HepG2 (cell line): ENCODE measurements at regions not wholly inside any gene's neighbourhood (a gene's known extent, or its start where the extent isn't known, plus 50 kb on each side); places are given as distances from the start of the nearest gene placed in this dataset.

Experiments
- ATAC-seq: fragments of 200-7000 bp; cut with Tn5 transposase; 3 replicates; pipeline ENCODE4 v1.9.1; 2020; ENCODE audit warnings: mild to moderate bottlenecking, moderate library complexity
- BruUV-seq: library from RNA; stranded (reverse); fragments of 400-500 nt; replicated peaks from 2 replicates; lab custom pipeline; 2021; lab: Mats Ljungman, UMichigan
- CTCF ChIA-PET: fragments of 300-600 bp; formaldehyde crosslinking; extraction: SDS; loops from one replicate; lab custom pipeline; 2021; ENCODE audit warnings: low total read pairs, inconsistent platforms, low intra/inter-chr PET ratio; lab: Yijun Ruan, JAX
- POLR2A ChIA-PET: fragments of 350-600 bp; sonication (Branson Sonifier 250); formaldehyde crosslinking; loops from one replicate; lab custom pipeline; 2020; ENCODE audit warnings: antibody characterized with exemption, inconsistent platforms; lab: Yijun Ruan, JAX
- DNase-seq: peaks from one replicate; pipeline ENCODE4 v3.0.0-alpha.2; 2015; ENCODE audit warnings: low spot score
- FAIRE-seq: peaks from 3 replicates; lab custom pipeline; 2011; peaks lifted over from hg19 to GRCh38; lab: Jason Lieb, UNC
- H2AFZ ChIP-seq: one replicate; pipeline ENCODE4 v1.6.1; 2011; ENCODE audit warnings: low read length, inconsistent platforms
- H3K27ac ChIP-seq: fragments of 300-600 bp; 3 replicates; pipeline ENCODE4 v1.8.0; 2011; ENCODE audit warnings: mixed run types, mild to moderate bottlenecking, mixed read lengths, low read length, inconsistent platforms; ENCODE audit not compliant: insufficient read depth; ENCODE audit errors: extremely low read length
- H3K27me3 ChIP-seq, 2 experiments: fragments of 200-600 bp in 1 of 2; 2 replicates in 1 of 2; 3 replicates in 1 of 2; pipeline versions ENCODE4 v1.6.0 to v1.8.0; 2011; ENCODE audit warnings: low read length in 2 of 2, mild to moderate bottlenecking in 2 of 2, moderate library complexity in 2 of 2, inconsistent platforms in 1 of 2; ENCODE audit not compliant: insufficient read depth in 2 of 2, control insufficient read depth in 1 of 2
- H3K36me3 ChIP-seq, 2 experiments: fragments of 200-600 bp in 1 of 2; replicated peaks in 1 of 2; 2 replicates in 1 of 2; 3 replicates in 1 of 2; pipeline versions ENCODE4 v1.5.1 to v1.8.0; 2011; ENCODE audit warnings: low read length in 2 of 2, inconsistent platforms in 1 of 2; ENCODE audit not compliant: insufficient read depth in 2 of 2, control insufficient read depth in 1 of 2
- H3K4me1 ChIP-seq: 2 replicates; pipeline ENCODE4 v1.5.1; 2012; ENCODE audit warnings: low read length, inconsistent platforms; ENCODE audit not compliant: insufficient read depth
- H3K4me2 ChIP-seq: 2 replicates; pipeline ENCODE4 v1.6.0; 2011; ENCODE audit warnings: low read depth, low read length, inconsistent platforms
- H3K4me3 ChIP-seq, 3 experiments: fragments of 200-600 bp in 1 of 3; sonication (generic), shearing (Covaris generic) in 1 of 3; replicated peaks in 1 of 3; 2 replicates each; pipeline ENCODE4 v1.5.1; 2011 to 2016; ENCODE audit warnings: low read length in 3 of 3, inconsistent platforms in 2 of 3, low read depth in 2 of 3, mild to moderate bottlenecking in 2 of 3, control low read depth in 1 of 3, mixed read lengths in 1 of 3; ENCODE audit not compliant: insufficient read depth in 1 of 3
- H3K79me2 ChIP-seq: one replicate; pipeline ENCODE4 v1.6.1; 2011; ENCODE audit warnings: low read length, inconsistent platforms; ENCODE audit not compliant: insufficient read depth
- H3K9ac ChIP-seq: 2 replicates; pipeline ENCODE4 v1.6.0; 2011; ENCODE audit warnings: mild to moderate bottlenecking, low read depth, low read length, inconsistent platforms; ENCODE audit not compliant: insufficient read depth
- H3K9me3 ChIP-seq: 2 replicates; pipeline ENCODE4 v1.5.1; 2012; ENCODE audit warnings: mild to moderate bottlenecking, low read length
- H4K20me1 ChIP-seq: 2 replicates; pipeline ENCODE4 v1.6.0; 2011; ENCODE audit warnings: inconsistent platforms, mild to moderate bottlenecking, low read length, moderate library complexity; ENCODE audit not compliant: insufficient read depth
- CEBPG ChIP-seq: IDR thresholded peaks from 2 replicates; pipeline ENCODE4 v1.6.1; 2016
- FOXK1 ChIP-seq: sonication (generic); formaldehyde crosslinking; IDR thresholded peaks from 2 replicates; pipeline ENCODE4 v1.4.0; 2020; ENCODE audit warnings: low read depth, missing genetic modification reagents, borderline replicate concordance
- RFX1 ChIP-seq: fragments of 450-650 bp; IDR thresholded peaks from 2 replicates; pipeline ENCODE4 v1.6.1; 2017
- SKI ChIP-seq: fragments of 450-650 bp; IDR thresholded peaks from one replicate; pipeline ENCODE4 v1.6.1; 2018; ENCODE audit warnings: mild to moderate bottlenecking; ENCODE audit not compliant: partially characterized antibody
- ZBTB20 ChIP-seq: sonication (generic); formaldehyde crosslinking; IDR thresholded peaks from 2 replicates; pipeline ENCODE4 v1.8.1; 2023; ENCODE audit warnings: missing genetic modification reagents, low read depth, mild to moderate bottlenecking, borderline replicate concordance
- ZBTB26 ChIP-seq: IDR thresholded peaks from 2 replicates; pipeline ENCODE4 v1.6.1; 2016; ENCODE audit warnings: missing compliant biosample characterization, missing genetic modification reagents, borderline replicate concordance
- ZBTB34 ChIP-seq: sonication (generic); formaldehyde crosslinking; IDR thresholded peaks from 2 replicates; pipeline ENCODE4 v1.8.0; 2022; ENCODE audit warnings: mild to moderate bottlenecking, missing genetic modification reagents
- ZBTB7B ChIP-seq: sonication (generic); formaldehyde crosslinking; IDR thresholded peaks from 2 replicates; pipeline ENCODE4 v1.4.0; 2020; ENCODE audit warnings: missing genetic modification reagents
- ZNF546 ChIP-seq: sonication (generic); formaldehyde crosslinking; conservative IDR thresholded peaks from 2 replicates; pipeline ENCODE4 v1.8.1; 2023; ENCODE audit warnings: mild to moderate bottlenecking, missing genetic modification reagents
- WGBS: methylation state at CpG from one replicate; pipeline ENCODE4 v1.1.6; 2017; ENCODE audit warnings: low lambda C conversion rate; 5-methylcytosine and 5-hydroxymethylcytosine counted together
- in situ Hi-C: cut with HindIII; loops from 2 replicates; pipeline ENCODE4 v1.10.0; 2017; ENCODE audit warnings: low pct_unique_long_range_greater_than_20kb; ENCODE audit not compliant: extremely low pct_ligation_motif_present
- intact Hi-C: fragments of 100-400 bp; cut with micrococcal nuclease; formaldehyde crosslinking; loops from one replicate; pipeline ENCODE4 v1.10.0; 2022; ENCODE audit not compliant: unreplicated experiment

GRCh38 chr6:4426968-4427367 is 291.6 kb upstream of the ECI2 start:
- CTCF ChIA-PET, result no interaction called here

More at GRCh38 chr6:4426968-4427367, 291.6 kb upstream of the ECI2 start:
- POLR2A ChIA-PET, result no interaction called here
- H3K4me3 ChIP-seq, result no peak overlapping the region
- 28% methylated on average over 5 of the region's 5 CpGs for WGBS
- intact Hi-C loops (no loop called here), in situ Hi-C loops (no loop called here)
- no peak overlapping the region for H3K9ac ChIP-seq
- FAIRE-seq (no peak), ATAC-seq (no peak), DNase-seq (no peak)
- H3K36me3 ChIP-seq, result no peaks in the 10 kb centered on the region
- H2AFZ ChIP-seq, result no peak overlapping the region
- no peaks in the 10 kb centered on the region for H4K20me1 ChIP-seq
- no TSS peak for BruUV-seq
- no peak overlapping the region for H3K4me2 ChIP-seq
- no peak overlapping the region for H3K27ac ChIP-seq
- no peaks in the 10 kb centered on the region for H3K79me2 ChIP-seq
- H3K27me3 ChIP-seq, result peaks cover 0 to 11% of the 10 kb centered on the region in 2 experiments; a peak in 2 of 5 replicates
- TF ChIP-seq RFX1, result no peak
- no peak for TF ChIP-seq ZBTB26 (CRISPR knock-in tag)
- TF ChIP-seq FOXK1 (CRISPR knock-in tag), result no peak
- no peak for TF ChIP-seq SKI
- no peak for TF ChIP-seq ZBTB34
- no peak for TF ChIP-seq CEBPG
- TF ChIP-seq ZBTB7B (CRISPR knock-in tag), result no peak
- TF ChIP-seq ZBTB20 (CRISPR knock-in tag), result no peak
- TF ChIP-seq ZNF546 (CRISPR knock-in tag), result no peak
- peaks cover 4% of the 10 kb centered on the region for H3K9me3 ChIP-seq
- no peaks in the 10 kb centered on the region for H3K4me1 ChIP-seq
